GM19438 (cell line): ENCODE measurements at regions not wholly inside any gene's neighbourhood (a gene's known extent, or its start where the extent isn't known, plus 50 kb on each side); places are given as distances from the start of the nearest gene placed in this dataset.
"Not testable (repeated sequence)": the region's sequence is repeated elsewhere in the genome, so short reads cannot be mapped to it uniquely, and the experiment has no call there.

Experiments
- ATAC-seq: cut with Tn5 transposase; IDR thresholded peaks from one replicate; pipeline ENCODE4 v1.9.1; 2021; ENCODE audit warnings: low read depth; ENCODE audit not compliant: unreplicated experiment

- no peak for ATAC-seq
Measured at GRCh38 chr11:13782390-13783075, 114.1 kb downstream of the FAR1 start.

GRCh38 chr11:13784441-13784840 is 116.0 kb downstream of the FAR1 start:
- no peak for ATAC-seq

GRCh38 chr11:13784855-13785254 is 116.4 kb downstream of the FAR1 start:
- ATAC-seq, result no peak

GRCh38 chr11:13786688-13787087 is 118.2 kb downstream of the FAR1 start:
- ATAC-seq, result no peak

- not testable (repeated sequence) for ATAC-seq
Measured at GRCh38 chr11:13797616-13798015, 129.1 kb downstream of the FAR1 start.

- ATAC-seq, result no peak
Measured at GRCh38 chr11:13800901-13801300, 132.4 kb downstream of the FAR1 start.

- ATAC-seq, result no peak
Measured at GRCh38 chr11:13818325-13818724, 144.2 kb upstream of the SPON1 start.

- ATAC-seq, result no peak
Measured at GRCh38 chr11:13826505-13827278, 135.8 kb upstream of the SPON1 start.

- ATAC-seq, result no peak
Measured at GRCh38 chr11:13831696-13832095, 130.8 kb upstream of the SPON1 start.

GRCh38 chr11:13834463-13834862 is 128.1 kb upstream of the SPON1 start:
- no peak for ATAC-seq

GRCh38 chr11:13836666-13837065 is 125.9 kb upstream of the SPON1 start:
- ATAC-seq, result no peak

- no peak for ATAC-seq
Measured at GRCh38 chr11:13837286-13837685, 125.2 kb upstream of the SPON1 start.

- ATAC-seq, result no peak
Measured at GRCh38 chr11:13841393-13841792, 121.1 kb upstream of the SPON1 start.

GRCh38 chr11:13848031-13848430 is 114.5 kb upstream of the SPON1 start:
- ATAC-seq, result no peak

- ATAC-seq, result no peak
Measured at GRCh38 chr11:13850231-13851005, 112.1 kb upstream of the SPON1 start.

GRCh38 chr11:13851691-13852090 is 110.8 kb upstream of the SPON1 start:
- ATAC-seq, result no peak

GRCh38 chr11:13852481-13852880 is 110.0 kb upstream of the SPON1 start:
- no peak for ATAC-seq

GRCh38 chr11:13857828-13858227 is 104.7 kb upstream of the SPON1 start:
- ATAC-seq, result no peak

- no peak for ATAC-seq
Measured at GRCh38 chr11:13859892-13860291, 102.6 kb upstream of the SPON1 start.

- no peak for ATAC-seq
Measured at GRCh38 chr11:13861411-13861810, 101.1 kb upstream of the SPON1 start.

GRCh38 chr11:13862845-13863392 is 99.6 kb upstream of the SPON1 start:
- ATAC-seq, result no peak
